ENCODE measurements at regions not wholly inside any gene's neighbourhood (a gene's known extent, or its start where the extent isn't known, plus 50 kb on each side); places are given as distances from the start of the nearest gene placed in this dataset.

- TF ChIP-seq ZBTB38 (CRISPR knock-in tag; IDR thresholded peaks at IDR 0.05), result no peak
Observed at GRCh38 chr9:3746296-3747275, 220.8 kb upstream of the RFX3 start (continued).

GRCh38 chr9:3743901-3744413, 218.2 kb upstream of the RFX3 start:
- H3K36me3 ChIP-seq (replicated peaks in 1 of 2; ENCODE audit: control insufficient read depth in 1 of 2, insufficient read depth in 2 of 2, low read length in 2 of 2), result no peaks in the 10 kb centered on the region
- H4K20me1 ChIP-seq (ENCODE audit: insufficient read depth, low read length), result no peaks in the 10 kb centered on the region
- no peak overlapping the region for H3K9ac ChIP-seq (ENCODE audit: insufficient read depth, low read depth, low read length)
- no peak overlapping the region for H3K4me2 ChIP-seq (ENCODE audit: low read depth, low read length)
- ChIA-PET CTCF (ENCODE audit: low intra/inter-chr PET ratio, low total read pairs) (no interaction called here), POLR2A (no interaction called here)
- intact Hi-C loops (cut with micrococcal nuclease; ENCODE audit: unreplicated experiment) (loop anchor here (1.0 kb wide), 1 partner anchor 22 kb away; no protein-coding TSS in a partner anchor), in situ Hi-C loops (cut with HindIII; ENCODE audit: extremely low pct_ligation_motif_present, low pct_unique_long_range_greater_than_20kb) (no loop called here)
- H3K9me3 ChIP-seq (ENCODE audit: low read length), result no peaks in the 10 kb centered on the region
- no peaks in the 10 kb centered on the region for H3K79me2 ChIP-seq (ENCODE audit: insufficient read depth, low read length)
- FAIRE-seq (no peak), ATAC-seq (no peak), DNase-seq (ENCODE audit: low spot score) (no peak)
- H3K4me1 ChIP-seq (ENCODE audit: insufficient read depth, low read length), result no peaks in the 10 kb centered on the region
- H3K27me3 ChIP-seq (ENCODE audit: control insufficient read depth in 1 of 2, insufficient read depth in 2 of 2, low read length in 2 of 2), result no peaks in the 10 kb centered on the region
- no peak overlapping the region for H3K4me3 ChIP-seq (replicated peaks in 1 of 3; ENCODE audit: insufficient read depth in 1 of 3, low read depth in 2 of 3, low read length in 3 of 3)
- no peak for TF ChIP-seq POLR2AphosphoS5 (IDR thresholded peaks at IDR 0.05; ENCODE audit: low read depth, low read length)
- no peak for TF ChIP-seq ZNF546 (CRISPR knock-in tag; conservative IDR thresholded peaks at IDR 0.05)
- TF ChIP-seq ZNF331 (CRISPR knock-in tag; IDR thresholded peaks at IDR 0.05), result no peak
- no peak for TF ChIP-seq ZBTB10 (CRISPR knock-in tag; IDR thresholded peaks at IDR 0.05; ENCODE audit: borderline replicate concordance)
- TF ChIP-seq ZXDC (CRISPR knock-in tag; IDR thresholded peaks at IDR 0.05), result no peak
- no peak for TF ChIP-seq HNRNPUL1 (IDR thresholded peaks at IDR 0.05; ENCODE audit: low read depth, low read length)
- WGBS (ENCODE audit: low lambda C conversion rate), result 76% methylated on average over 2 of the region's 2 CpGs
- H3K27ac ChIP-seq (ENCODE audit: extremely low read length, insufficient read depth, low read length), result no peak overlapping the region
- BruUV-seq (replicated peaks), result no TSS peak
- H2AFZ ChIP-seq (ENCODE audit: low read length), result no peak overlapping the region

Data from HepG2 (cell line).